IMR-90 (cell line): ENCODE measurements at regions not wholly inside any gene's neighbourhood (a gene's known extent, or its start where the extent isn't known, plus 50 kb on each side); places are given as distances from the start of the nearest gene placed in this dataset.

Source experiments
- ATAC-seq: fragments of 200-7000 bp; cut with Tn5 transposase; 2 replicates; pipeline ENCODE4 v1.9.1; 2020; ENCODE audit warnings: low read depth, mild to moderate bottlenecking, moderate library complexity
- BruUV-seq: library from RNA; stranded (reverse); fragments of 400-500 nt; replicated peaks from 2 replicates; lab custom pipeline; 2021; lab: Mats Ljungman, UMichigan
- CTCF ChIA-PET: fragments of 300-600 bp; formaldehyde crosslinking; extraction: SDS; loops from one replicate; lab custom pipeline; 2021; ENCODE audit warnings: antibody characterized with exemption; lab: Yijun Ruan, JAX
- POLR2A ChIA-PET: fragments of 300-600 bp; sonication (Branson Sonifier 250); formaldehyde crosslinking; loops from one replicate; lab custom pipeline; 2022; ENCODE audit warnings: antibody characterized with exemption; ENCODE audit not compliant: unreplicated experiment; lab: Charles Lee
- DNase-seq: peaks from one replicate; pipeline ENCODE4 v3.0.0; 2013
- H2AFZ ChIP-seq: replicated peaks from 2 replicates; pipeline ENCODE3; 2013; ENCODE audit warnings: low read length, mild to moderate bottlenecking; ENCODE audit not compliant: poor library complexity
- H2AK5ac ChIP-seq: 2 replicates; pipeline ENCODE4 v1.6.1; 2013; ENCODE audit warnings: low read depth, low read length, inconsistent platforms
- H2AK9ac ChIP-seq: replicated peaks from 2 replicates; pipeline ENCODE3; 2013; ENCODE audit warnings: mild to moderate bottlenecking, low read depth, low read length, moderate library complexity; ENCODE audit not compliant: poor library complexity
- H2BK120ac ChIP-seq: 2 replicates; pipeline ENCODE4 v1.6.1; 2013; ENCODE audit warnings: low read depth, low read length, inconsistent platforms
- H2BK15ac ChIP-seq: 3 replicates; pipeline ENCODE4 v1.6.1; 2013; ENCODE audit warnings: low read depth, low read length, inconsistent platforms
- H2BK20ac ChIP-seq: 2 replicates; pipeline ENCODE4 v1.6.1; 2013; ENCODE audit warnings: low read depth, mild to moderate bottlenecking, inconsistent platforms, low read length, moderate library complexity
- H2BK5ac ChIP-seq: 2 replicates; pipeline ENCODE4 v1.6.1; 2013; ENCODE audit warnings: mild to moderate bottlenecking, low read depth, low read length, inconsistent platforms; ENCODE audit not compliant: poor library complexity, severe bottlenecking
- H3K14ac ChIP-seq: replicated peaks from 2 replicates; pipeline ENCODE4 v1.6.1; 2013; ENCODE audit warnings: low read depth, low read length, inconsistent platforms
- H3K18ac ChIP-seq: 2 replicates; pipeline ENCODE4 v1.6.1; 2013; ENCODE audit warnings: low read depth, low read length, control low read depth
- H3K23ac ChIP-seq: 2 replicates; pipeline ENCODE4 v1.6.1; 2013; ENCODE audit warnings: low read depth, low read length, inconsistent platforms
- H3K27ac ChIP-seq: 2 replicates; pipeline ENCODE4 v1.5.1; 2013; ENCODE audit warnings: mild to moderate bottlenecking, control low read depth, low read length; ENCODE audit not compliant: insufficient read depth
- H3K27me3 ChIP-seq: 2 replicates; pipeline ENCODE4 v1.6.1; 2013; ENCODE audit warnings: low read length; ENCODE audit not compliant: control insufficient read depth, insufficient read depth
- H3K36me3 ChIP-seq: 2 replicates; pipeline ENCODE4 v1.6.1; 2013; ENCODE audit warnings: low read length, mixed read lengths; ENCODE audit not compliant: control insufficient read depth, insufficient read depth
- H3K4ac ChIP-seq: 2 replicates; pipeline ENCODE4 v1.6.1; 2013; ENCODE audit warnings: low read depth, low read length, inconsistent platforms
- H3K4me1 ChIP-seq: 2 replicates; pipeline ENCODE4 v1.6.1; 2013; ENCODE audit warnings: low read length, mixed read lengths; ENCODE audit not compliant: control insufficient read depth, insufficient read depth
- H3K4me2 ChIP-seq: 2 replicates; pipeline ENCODE4 v1.6.1; 2013; ENCODE audit warnings: low read depth, mild to moderate bottlenecking, control low read depth, low read length, moderate library complexity
- H3K4me3 ChIP-seq: 2 replicates; pipeline ENCODE4 v1.5.1; 2013; ENCODE audit warnings: low read depth, mild to moderate bottlenecking, control low read depth, low read length, moderate library complexity; ENCODE audit not compliant: insufficient read depth
- H3K56ac ChIP-seq: 2 replicates; pipeline ENCODE4 v1.6.1; 2013; ENCODE audit warnings: low read length, inconsistent platforms; ENCODE audit not compliant: insufficient read depth; ENCODE audit errors: extremely low read depth
- H3K79me1 ChIP-seq, 2 experiments: 2 replicates each; pipeline ENCODE4 v1.6.1; 2013; ENCODE audit warnings: low read length in 2 of 2, inconsistent platforms in 1 of 2, low read depth in 1 of 2
- H3K9ac ChIP-seq: 2 replicates; pipeline ENCODE4 v1.6.1; 2013; ENCODE audit warnings: low read depth, low read length, control low read depth
- H3K9me1 ChIP-seq: 2 replicates; pipeline ENCODE4 v1.6.1; 2013; ENCODE audit warnings: low read length, inconsistent platforms; ENCODE audit not compliant: insufficient read depth
- H3K9me3 ChIP-seq: 2 replicates; pipeline ENCODE4 v1.6.1; 2013; ENCODE audit warnings: low read length; ENCODE audit not compliant: control insufficient read depth, insufficient read depth
- H4K20me1 ChIP-seq: 2 replicates; pipeline ENCODE4 v1.6.1; 2013; ENCODE audit warnings: low read length, inconsistent platforms; ENCODE audit not compliant: insufficient read depth
- H4K5ac ChIP-seq: 2 replicates; pipeline ENCODE4 v1.6.1; 2013; ENCODE audit warnings: mild to moderate bottlenecking, low read depth, low read length, control low read depth
- H4K8ac ChIP-seq, 2 experiments: 2 replicates each; pipeline ENCODE4 v1.6.1; 2013; ENCODE audit warnings: low read depth in 2 of 2, low read length in 2 of 2, control low read depth in 1 of 2, inconsistent platforms in 1 of 2
- H4K91ac ChIP-seq: 2 replicates; pipeline ENCODE4 v1.6.1; 2013; ENCODE audit warnings: low read depth, low read length, inconsistent platforms; ENCODE audit not compliant: insufficient read depth
- BHLHE40 ChIP-seq: fragments of 150-350 bp; IDR thresholded peaks from 2 replicates; pipeline ENCODE4 v1.6.1; 2016; ENCODE audit warnings: mild to moderate bottlenecking, low read depth, low read length
- CEBPB ChIP-seq: IDR thresholded peaks from 2 replicates; pipeline ENCODE4 v1.6.1; 2012; ENCODE audit warnings: low read depth, low read length, improper control_type of control experiment
- CHD1 ChIP-seq: IDR thresholded peaks from 2 replicates; pipeline ENCODE4 v1.6.1; 2012; ENCODE audit warnings: low read depth, low read length, improper control_type of control experiment
- MAFK ChIP-seq: IDR thresholded peaks from 2 replicates; pipeline ENCODE4 v1.6.1; 2012; ENCODE audit warnings: low read depth, low read length, improper control_type of control experiment
- MAZ ChIP-seq: IDR thresholded peaks from 2 replicates; pipeline ENCODE4 v1.6.1; 2012; ENCODE audit warnings: low read depth, mild to moderate bottlenecking, low read length, improper control_type of control experiment, moderate library complexity, borderline replicate concordance
- MXI1 ChIP-seq: IDR thresholded peaks from 2 replicates; pipeline ENCODE4 v1.6.1; 2012; ENCODE audit warnings: low read depth, mild to moderate bottlenecking, low read length, moderate library complexity, borderline replicate concordance
- POLR2A ChIP-seq: IDR thresholded peaks from 2 replicates; pipeline ENCODE4 v1.6.1; 2012; ENCODE audit warnings: mild to moderate bottlenecking, low read depth, low read length
- RAD21 ChIP-seq: IDR thresholded peaks from 2 replicates; pipeline ENCODE4 v1.6.1; 2012; ENCODE audit warnings: low read length, improper control_type of control experiment
- RCOR1 ChIP-seq: IDR thresholded peaks from 2 replicates; pipeline ENCODE4 v1.6.1; 2012; ENCODE audit warnings: mild to moderate bottlenecking, low read length, improper control_type of control experiment; ENCODE audit not compliant: insufficient replicate concordance
- RFX5 ChIP-seq: IDR thresholded peaks from 2 replicates; pipeline ENCODE4 v1.8.0; 2012; ENCODE audit warnings: low read depth, mild to moderate bottlenecking, low read length, moderate library complexity
- SMC3 ChIP-seq: fragments of 150-350 bp; IDR thresholded peaks from 2 replicates; pipeline ENCODE4 v1.6.1; 2016; ENCODE audit warnings: low read depth, mild to moderate bottlenecking, antibody characterized with exemption, low read length, moderate library complexity
- WGBS, 2 experiments: methylation state at CpG; one replicate each; pipeline versions ENCODE4 v1.1.5 to v1.1.7; 2013; ENCODE audit warnings: missing lambda C conversion rate in 2 of 2; ENCODE audit not compliant: insufficient read length in 1 of 2; ENCODE audit errors: extremely low coverage in 2 of 2; 5-methylcytosine and 5-hydroxymethylcytosine counted together
- dilution Hi-C: fragments of 300-500 bp; cut with HindIII; formaldehyde crosslinking; loops from one replicate; pipeline ENCODE4 v1.14.3; 2018; ENCODE audit warnings: low sequenced_read_pairs; ENCODE audit not compliant: unreplicated experiment
- in situ Hi-C: fragments of 300-500 bp; cut with MboI; formaldehyde crosslinking; loops from 3 replicates; pipeline ENCODE4 v1.14.3; 2019; ENCODE audit warnings: low sequenced_read_pairs, inconsistent platforms, mixed read lengths
- intact Hi-C: fragments of 100-400 bp; cut with micrococcal nuclease; formaldehyde crosslinking; loops from 2 replicates; pipeline ENCODE4 v1.10.0; 2022
- TF ChIP-seq, protein P1 (sequence below): fragments of 150-350 bp; IDR thresholded peaks from 2 replicates; pipeline ENCODE4 v1.6.1; 2016; ENCODE audit warnings: low read depth, mild to moderate bottlenecking, low read length, moderate library complexity, borderline replicate concordance

DNA sequence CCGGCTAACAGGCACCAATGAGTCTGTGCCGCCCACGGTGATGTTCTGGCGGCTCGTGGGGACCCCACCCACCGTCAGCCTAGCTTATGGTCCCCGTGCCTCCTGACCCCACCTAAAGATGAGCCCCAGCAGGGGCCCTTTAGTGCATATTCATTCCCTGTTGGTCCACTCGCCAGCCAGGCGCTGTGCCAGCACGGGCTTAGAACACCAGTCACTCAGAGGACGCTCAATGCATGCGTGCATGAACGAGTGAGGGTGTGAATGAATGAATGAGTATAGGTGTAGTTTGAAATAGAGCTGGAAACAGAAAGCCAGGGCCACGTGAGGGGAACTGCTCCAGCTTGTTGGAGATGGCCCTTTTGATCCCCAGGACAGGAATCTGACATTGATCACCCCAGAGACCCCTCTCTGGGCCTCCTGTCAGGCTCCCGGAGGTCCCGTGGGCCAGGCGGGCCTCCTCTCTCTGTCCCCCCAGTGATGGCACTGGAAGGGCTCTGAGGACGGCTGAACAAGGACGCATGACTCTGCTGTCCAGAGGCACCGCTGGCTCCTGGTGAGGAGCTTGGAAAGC lies 193.9 kb upstream of the C14orf180 start:
- Histone ChIP-seq H3K14ac (no peak overlapping the region), H3K9ac (no peak overlapping the region), H2AK5ac (no peak overlapping the region), H3K4me1 (no peaks in the 10 kb centered on the region), H2AFZ (no peak overlapping the region), H4K20me1 (no peaks in the 10 kb centered on the region), H3K18ac (no peak overlapping the region), H3K36me3 (no peaks in the 10 kb centered on the region), H4K8ac (no peak overlapping the region), H3K4me2 (no peak overlapping the region), H4K91ac (no peak overlapping the region), H3K9me3 (peaks cover 26% of the 10 kb centered on the region), H3K27me3 (no peaks in the 10 kb centered on the region), H2BK15ac (no peak overlapping the region), H2AK9ac (no peak overlapping the region), H2BK120ac (no peak overlapping the region), H3K79me1 (no peaks in the 10 kb centered on the region), H2BK5ac (no peak overlapping the region), H3K4me3 (no peak overlapping the region), H3K4ac (no peak overlapping the region), H2BK20ac (no peak overlapping the region), H4K5ac (no peak overlapping the region), H3K9me1 (no peaks in the 10 kb centered on the region), H3K23ac (no peak overlapping the region), H3K56ac (no peak overlapping the region), H3K27ac (no peak overlapping the region)
- BruUV-seq: no TSS peak
- ChIA-PET POLR2A (no interaction called here), CTCF (no interaction called here)
- dilution Hi-C loops: no loop called here
- no peak for DNase-seq
- intact Hi-C loops: no loop called here
- in situ Hi-C loops: no loop called here
- TF ChIP-seq, protein P1, sequence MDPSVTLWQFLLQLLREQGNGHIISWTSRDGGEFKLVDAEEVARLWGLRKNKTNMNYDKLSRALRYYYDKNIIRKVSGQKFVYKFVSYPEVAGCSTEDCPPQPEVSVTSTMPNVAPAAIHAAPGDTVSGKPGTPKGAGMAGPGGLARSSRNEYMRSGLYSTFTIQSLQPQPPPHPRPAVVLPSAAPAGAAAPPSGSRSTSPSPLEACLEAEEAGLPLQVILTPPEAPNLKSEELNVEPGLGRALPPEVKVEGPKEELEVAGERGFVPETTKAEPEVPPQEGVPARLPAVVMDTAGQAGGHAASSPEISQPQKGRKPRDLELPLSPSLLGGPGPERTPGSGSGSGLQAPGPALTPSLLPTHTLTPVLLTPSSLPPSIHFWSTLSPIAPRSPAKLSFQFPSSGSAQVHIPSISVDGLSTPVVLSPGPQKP: no peak
- no peak for TF ChIP-seq MAFK
- no peak for TF ChIP-seq CEBPB
- no peak for TF ChIP-seq RFX5
- TF ChIP-seq CHD1: no peak
- no peak for TF ChIP-seq POLR2A
- TF ChIP-seq RCOR1: no peak
- TF ChIP-seq BHLHE40: no peak
- TF ChIP-seq RAD21: no peak
- TF ChIP-seq MXI1: no peak
- no peak for TF ChIP-seq SMC3
- no peak for TF ChIP-seq MAZ
- no peak for ATAC-seq
- WGBS, 2 experiments: 53% methylated on average over 9 of the region's 20 CpGs; no CpG with 5 or more reads in 1 of the 2 experiments
